ENCODE measurements at regions not wholly inside any gene's neighbourhood (a gene's known extent, or its start where the extent isn't known, plus 50 kb on each side); places are given as distances from the start of the nearest gene placed in this dataset.

- Histone ChIP-seq H3K9me3 (no peaks in the 10 kb centered on the region; the same call in 1 of the 2 replicates), H3K4me1 (peaks cover 15% of the 10 kb centered on the region), H3K27me3 (no peaks in the 10 kb centered on the region), H3K4me3 (ENCODE audit: low read depth, low read length) (no peak overlapping the region), H3K36me3 (no peaks in the 10 kb centered on the region)
- no peak for TF ChIP-seq CTCF (IDR thresholded peaks at IDR 0.05; ENCODE audit: low read depth, low read length)
- no peak for DNase-seq
Measured at GRCh38 chr3:72250725-72251124, 465.8 kb upstream of the PROK2 start.

- peaks cover 21% of the 10 kb centered on the region for H3K4me1 ChIP-seq
- no peak overlapping the region for H3K4me3 ChIP-seq (ENCODE audit: low read depth, low read length)
- DNase-seq, result no peak
- H3K36me3 ChIP-seq, result no peaks in the 10 kb centered on the region
- H3K27me3 ChIP-seq, result no peaks in the 10 kb centered on the region
- no peak for TF ChIP-seq CTCF (IDR thresholded peaks at IDR 0.05; ENCODE audit: low read depth, low read length)
- no peaks in the 10 kb centered on the region; the same call in 1 of the 2 replicates for H3K9me3 ChIP-seq
Measured at GRCh38 chr3:72248869-72249268, 463.9 kb upstream of the PROK2 start.

- TF ChIP-seq CTCF (IDR thresholded peaks at IDR 0.05; ENCODE audit: low read depth, low read length), result no peak
- H3K27me3 ChIP-seq, result no peaks in the 10 kb centered on the region
- no peak for DNase-seq
- no peak overlapping the region for H3K4me3 ChIP-seq (ENCODE audit: low read depth, low read length)
- H3K4me1 ChIP-seq, result peaks cover 21% of the 10 kb centered on the region
- H3K36me3 ChIP-seq, result no peaks in the 10 kb centered on the region
- no peaks in the 10 kb centered on the region; the same call in 1 of the 2 replicates for H3K9me3 ChIP-seq
Measured at GRCh38 chr3:72248389-72248761, 463.4 kb upstream of the PROK2 start.

GRCh38 chr3:72247645-72248388, 462.9 kb upstream of the PROK2 start:
- Histone ChIP-seq H3K36me3 (no peaks in the 10 kb centered on the region), H3K4me1 (peaks cover 19% of the 10 kb centered on the region), H3K9me3 (no peaks in the 10 kb centered on the region; the same call in 1 of the 2 replicates), H3K4me3 (ENCODE audit: low read depth, low read length) (no peak overlapping the region), H3K27me3 (no peaks in the 10 kb centered on the region)
- DNase-seq, result no peak
- no peak for TF ChIP-seq CTCF (IDR thresholded peaks at IDR 0.05; ENCODE audit: low read depth, low read length)

GRCh38 chr3:72247126-72247525, 462.2 kb upstream of the PROK2 start:
- Histone ChIP-seq H3K36me3 (no peaks in the 10 kb centered on the region), H3K27me3 (no peaks in the 10 kb centered on the region), H3K9me3 (no peaks in the 10 kb centered on the region; the same call in 1 of the 2 replicates), H3K4me3 (ENCODE audit: low read depth, low read length) (no peak overlapping the region), H3K4me1 (peaks cover 13% of the 10 kb centered on the region)
- no peak for TF ChIP-seq CTCF (IDR thresholded peaks at IDR 0.05; ENCODE audit: low read depth, low read length)
- no peak for DNase-seq

- H3K27me3 ChIP-seq, result no peaks in the 10 kb centered on the region
- no peak for DNase-seq
- no peaks in the 10 kb centered on the region; the same call in 1 of the 2 replicates for H3K9me3 ChIP-seq
- H3K4me3 ChIP-seq (ENCODE audit: low read depth, low read length), result no peak overlapping the region
- no peaks in the 10 kb centered on the region for H3K36me3 ChIP-seq
- H3K4me1 ChIP-seq, result peaks cover 13% of the 10 kb centered on the region
- no peak for TF ChIP-seq CTCF (IDR thresholded peaks at IDR 0.05; ENCODE audit: low read depth, low read length)
Measured at GRCh38 chr3:72246685-72247084, 461.7 kb upstream of the PROK2 start.

Measured in BE2C (cell line).